SU-DHL-6 (cell line): ENCODE measurements at regions not wholly inside any gene's neighbourhood (a gene's known extent, or its start where the extent isn't known, plus 50 kb on each side); places are given as distances from the start of the nearest gene placed in this dataset.

Source experiments
- H2AFZ ChIP-seq: fragments of 200-600 bp; sonication (generic); 2 replicates; pipeline ENCODE4 v1.6.1; 2014; ENCODE audit warnings: low read depth, mild to moderate bottlenecking, moderate library complexity, mixed read lengths, antibody characterized with exemption, low read length; ENCODE audit not compliant: severe bottlenecking
- H3F3A ChIP-seq: fragments of 200-600 bp; shearing (Covaris generic); 2 replicates; pipeline ENCODE4 v1.6.0; 2016; ENCODE audit warnings: antibody characterized with exemption, mild to moderate bottlenecking; ENCODE audit not compliant: insufficient read depth
- H3K27ac ChIP-seq: fragments of 200-600 bp; sonication (generic); 2 replicates; pipeline ENCODE4 v1.5.1; 2016; ENCODE audit warnings: low read depth, mild to moderate bottlenecking, low read length, moderate library complexity, mixed read lengths
- H3K27me3 ChIP-seq: fragments of 200-600 bp; sonication (generic), shearing (Covaris generic); 2 replicates; pipeline ENCODE4 v1.6.0; 2014; ENCODE audit warnings: mild to moderate bottlenecking, low read length
- H3K36me3 ChIP-seq: fragments of 200-600 bp; sonication (generic); 2 replicates; pipeline ENCODE4 v1.6.1; 2014; ENCODE audit warnings: mild to moderate bottlenecking, low read length, mixed read lengths
- H3K4me2 ChIP-seq: fragments of 300-600, 200-600 bp; shearing (Covaris generic), sonication (generic); 2 replicates; pipeline ENCODE4 v1.6.0; 2014; ENCODE audit warnings: low read length, low read depth, mild to moderate bottlenecking; ENCODE audit not compliant: poor library complexity, severe bottlenecking
- H3K4me3 ChIP-seq: fragments of 200-600 bp; sonication (generic); 2 replicates; pipeline ENCODE4 v1.5.1; 2014; ENCODE audit warnings: antibody characterized with exemption, low read length, mild to moderate bottlenecking, mixed read lengths; ENCODE audit not compliant: insufficient read depth, poor library complexity, severe bottlenecking
- H3K79me2 ChIP-seq: fragments of 200-600 bp; sonication (generic); 2 replicates; pipeline ENCODE4 v1.6.1; 2014; ENCODE audit warnings: mild to moderate bottlenecking, low read length, moderate library complexity; ENCODE audit not compliant: insufficient read depth
- H3K9ac ChIP-seq: fragments of 200-600 bp; sonication (generic); 2 replicates; pipeline ENCODE4 v1.7.0; 2014; ENCODE audit warnings: mild to moderate bottlenecking, low read length
- H3K9me2 ChIP-seq: fragments of 200-600 bp; sonication (generic); replicated peaks from 2 replicates; pipeline ENCODE4 v1.6.1; 2014; ENCODE audit warnings: low read length; ENCODE audit not compliant: insufficient read depth
- H3K9me3 ChIP-seq: fragments of 200-600 bp; sonication (generic); 2 replicates; pipeline ENCODE4 v1.6.1; 2014; ENCODE audit warnings: low read length, mixed read lengths; ENCODE audit not compliant: insufficient read depth
- H4K20me1 ChIP-seq: fragments of 200-600 bp; sonication (generic); 2 replicates; pipeline ENCODE4 v1.6.1; 2014; ENCODE audit warnings: low read depth, mild to moderate bottlenecking, antibody characterized with exemption, low read length, moderate library complexity, mixed read lengths
- EZH2phosphoT487 ChIP-seq: fragments of 200-600 bp; sonication (generic), shearing (Covaris generic); conservative IDR thresholded peaks from 2 replicates; pipeline ENCODE4 v1.6.1; 2018; ENCODE audit warnings: mild to moderate bottlenecking, antibody characterized with exemption, low read length, moderate library complexity, mixed read lengths
- TF ChIP-seq, protein P1 (sequence below): fragments of 200-600 bp; sonication (generic); IDR thresholded peaks from one replicate; pipeline ENCODE4 v1.5.1; 2017; ENCODE audit warnings: antibody characterized with exemption, mild to moderate bottlenecking, low read length, moderate library complexity; ENCODE audit not compliant: insufficient read depth, poor library complexity, severe bottlenecking

DNA sequence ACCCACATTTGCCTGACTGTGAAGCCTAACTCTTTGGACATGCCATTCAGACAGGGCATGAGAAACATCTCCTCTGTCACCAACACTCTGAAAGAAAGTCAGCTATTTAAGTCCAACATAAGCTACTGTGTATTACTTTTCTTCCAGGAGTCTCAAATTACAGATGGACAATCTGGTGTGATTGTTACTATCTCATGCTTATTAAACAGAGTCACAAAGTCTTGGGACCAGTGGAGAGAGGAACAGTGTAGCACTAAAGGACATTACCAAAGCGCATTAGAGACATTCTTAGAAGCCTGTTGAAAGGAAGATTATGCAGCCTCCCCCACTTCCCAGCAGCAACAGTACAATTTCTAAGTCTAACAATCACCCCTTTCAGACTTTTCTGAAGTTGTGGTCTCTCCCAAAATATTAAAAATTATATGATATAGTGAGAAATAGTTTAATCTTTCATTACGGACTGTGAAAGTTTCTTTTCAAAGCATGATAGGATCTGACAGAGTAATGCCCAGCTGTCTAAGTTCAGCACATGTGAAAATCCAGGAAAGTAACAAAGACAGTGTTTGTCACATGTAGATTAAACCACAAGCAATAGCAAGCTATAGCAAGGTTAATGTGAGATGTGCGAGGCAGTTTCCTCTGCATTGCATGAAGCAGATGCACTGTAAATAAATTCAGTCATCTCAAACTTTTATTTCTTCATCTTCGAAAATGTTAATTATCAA, 280.9 kb upstream of the FZD8 start:
- no peak overlapping the region for H3K27ac ChIP-seq

DNA sequence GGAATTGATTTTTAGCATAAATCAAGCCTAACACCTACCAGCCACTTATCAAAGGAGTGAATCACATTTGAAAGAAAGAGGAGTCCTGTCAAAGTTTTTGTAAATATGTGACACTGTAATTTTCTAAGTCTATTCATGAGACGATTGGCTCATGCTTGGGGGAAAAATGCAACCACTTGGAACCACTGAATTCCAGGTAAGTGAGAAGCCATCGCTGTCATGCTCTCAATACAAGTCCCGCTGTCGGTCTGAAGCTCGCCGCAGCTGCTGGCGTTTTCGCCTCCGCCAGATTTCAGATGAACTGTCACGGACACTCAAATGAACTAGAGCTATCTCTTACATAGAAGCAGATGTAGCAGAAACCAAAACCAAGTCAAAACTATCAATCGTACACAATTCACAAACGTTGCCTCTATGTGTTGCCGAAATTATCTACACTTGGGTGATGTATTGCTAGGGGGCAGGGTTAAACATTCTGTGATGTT, 279.8 kb upstream of the FZD8 start:
- no peaks in the 10 kb centered on the region for H3F3A ChIP-seq
- H2AFZ ChIP-seq: no peak overlapping the region
- H3K4me3 ChIP-seq: no peak overlapping the region
- no peaks in the 10 kb centered on the region for H3K9me2 ChIP-seq
- H3K79me2 ChIP-seq: no peaks in the 10 kb centered on the region
- H3K9me3 ChIP-seq: no peaks in the 10 kb centered on the region
- H4K20me1 ChIP-seq: no peaks in the 10 kb centered on the region
- no peaks in the 10 kb centered on the region for H3K36me3 ChIP-seq
- no peaks in the 10 kb centered on the region for H3K27me3 ChIP-seq
- H3K9ac ChIP-seq: no peak overlapping the region
- TF ChIP-seq, protein P1, sequence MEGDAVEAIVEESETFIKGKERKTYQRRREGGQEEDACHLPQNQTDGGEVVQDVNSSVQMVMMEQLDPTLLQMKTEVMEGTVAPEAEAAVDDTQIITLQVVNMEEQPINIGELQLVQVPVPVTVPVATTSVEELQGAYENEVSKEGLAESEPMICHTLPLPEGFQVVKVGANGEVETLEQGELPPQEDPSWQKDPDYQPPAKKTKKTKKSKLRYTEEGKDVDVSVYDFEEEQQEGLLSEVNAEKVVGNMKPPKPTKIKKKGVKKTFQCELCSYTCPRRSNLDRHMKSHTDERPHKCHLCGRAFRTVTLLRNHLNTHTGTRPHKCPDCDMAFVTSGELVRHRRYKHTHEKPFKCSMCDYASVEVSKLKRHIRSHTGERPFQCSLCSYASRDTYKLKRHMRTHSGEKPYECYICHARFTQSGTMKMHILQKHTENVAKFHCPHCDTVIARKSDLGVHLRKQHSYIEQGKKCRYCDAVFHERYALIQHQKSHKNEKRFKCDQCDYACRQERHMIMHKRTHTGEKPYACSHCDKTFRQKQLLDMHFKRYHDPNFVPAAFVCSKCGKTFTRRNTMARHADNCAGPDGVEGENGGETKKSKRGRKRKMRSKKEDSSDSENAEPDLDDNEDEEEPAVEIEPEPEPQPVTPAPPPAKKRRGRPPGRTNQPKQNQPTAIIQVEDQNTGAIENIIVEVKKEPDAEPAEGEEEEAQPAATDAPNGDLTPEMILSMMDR: no peak
- TF ChIP-seq EZH2phosphoT487: no peak
- H3K4me2 ChIP-seq: no peak overlapping the region
- no peak overlapping the region for H3K27ac ChIP-seq

More for the DNA sequence above, 280.9 kb upstream of the FZD8 start:
- no peak for TF ChIP-seq EZH2phosphoT487
- TF ChIP-seq, protein P1: no peak
- H3K27me3 ChIP-seq: no peaks in the 10 kb centered on the region
- no peaks in the 10 kb centered on the region for H3K9me3 ChIP-seq
- H3K9ac ChIP-seq: no peak overlapping the region
- no peaks in the 10 kb centered on the region for H3K36me3 ChIP-seq
- no peak overlapping the region for H3K4me3 ChIP-seq
- H3F3A ChIP-seq: no peaks in the 10 kb centered on the region
- no peaks in the 10 kb centered on the region for H3K79me2 ChIP-seq
- H3K4me2 ChIP-seq: no peak overlapping the region
- no peak overlapping the region for H2AFZ ChIP-seq
- no peaks in the 10 kb centered on the region for H4K20me1 ChIP-seq
- H3K9me2 ChIP-seq: no peaks in the 10 kb centered on the region

DNA sequence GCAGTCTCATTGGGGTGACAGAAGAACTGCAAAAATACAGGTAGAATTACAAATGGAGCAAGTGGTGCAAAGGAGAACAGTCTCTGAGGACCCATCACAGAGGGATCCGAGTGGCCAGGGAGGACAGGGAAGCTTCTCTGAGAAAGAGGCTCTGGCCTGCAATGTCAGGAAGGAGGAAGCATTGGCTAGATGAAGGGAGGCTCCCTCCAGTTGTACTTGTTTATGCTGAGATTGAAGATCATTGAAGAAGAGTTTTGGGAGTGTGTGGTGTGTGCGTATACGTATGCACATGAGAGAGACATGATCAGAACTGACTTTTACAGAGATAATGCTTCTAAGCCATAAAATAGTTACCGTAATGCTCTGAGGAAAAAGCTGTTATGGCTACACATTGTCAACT, 274.7 kb upstream of the FZD8 start:
- H3K9me3 ChIP-seq: no peaks in the 10 kb centered on the region
- H3K36me3 ChIP-seq: no peaks in the 10 kb centered on the region
- H3K79me2 ChIP-seq: no peaks in the 10 kb centered on the region
- no peaks in the 10 kb centered on the region for H3F3A ChIP-seq
- no peak overlapping the region for H3K4me3 ChIP-seq
- H3K9ac ChIP-seq: no peak overlapping the region
- no peaks in the 10 kb centered on the region for H4K20me1 ChIP-seq
- H3K4me2 ChIP-seq: no peak overlapping the region
- no peaks in the 10 kb centered on the region for H3K9me2 ChIP-seq
- no peak for TF ChIP-seq EZH2phosphoT487
- TF ChIP-seq, protein P1: no peak
- H2AFZ ChIP-seq: no peak overlapping the region
- H3K27ac ChIP-seq: no peak overlapping the region
- H3K27me3 ChIP-seq: no peaks in the 10 kb centered on the region
